Effector memory CD8-positive, alpha-beta T cell (primary cell): ENCODE measurements at regions not wholly inside any gene's neighbourhood (a gene's known extent, or its start where the extent isn't known, plus 50 kb on each side); places are given as distances from the start of the nearest gene placed in this dataset.

ENCODE experiments used
- ATAC-seq: fragments of 150-1000 bp; cut with Tn5 transposase; replicated peaks from 2 replicates; pipeline ENCODE4 v1.10.0; 2021; ENCODE audit warnings: mild to moderate bottlenecking, moderate library complexity
- DNase-seq, 3 experiments: peaks; one replicate each; pipeline ENCODE4 v3.0.0; 2021
- H3K27ac Mint-ChIP-seq, 2 donors: one replicate each; pipeline ENCODE4 v1.8.0; 2022; ENCODE audit warnings: mild to moderate bottlenecking in 2 of 2, mixed read lengths in 2 of 2, moderate library complexity in 2 of 2
- H3K27me3 Mint-ChIP-seq, 2 donors: one replicate each; pipeline ENCODE4 v1.8.0; 2022; ENCODE audit warnings: mixed read lengths in 2 of 2
- H3K36me3 Mint-ChIP-seq: one replicate; pipeline ENCODE4 v1.8.0; 2022; ENCODE audit warnings: mild to moderate bottlenecking, moderate library complexity, mixed read lengths; ENCODE audit not compliant: insufficient read depth
- H3K4me1 Mint-ChIP-seq, 2 donors: one replicate each; pipeline ENCODE4 v1.8.0; 2022; ENCODE audit warnings: low read depth in 2 of 2, mixed read lengths in 2 of 2
- H3K4me3 Mint-ChIP-seq, 2 donors: one replicate each; pipeline ENCODE4 v1.8.0; 2022; ENCODE audit warnings: mild to moderate bottlenecking in 2 of 2, mixed read lengths in 2 of 2, moderate library complexity in 2 of 2
- H3K9me3 Mint-ChIP-seq, 2 donors: one replicate each; pipeline ENCODE4 v1.8.0; 2022; ENCODE audit warnings: mixed read lengths in 2 of 2

GRCh38 chr10:20981419-20981953, 84.4 kb upstream of the NEBL start:
- no peaks in the 10 kb centered on the region for H3K27me3 Mint-ChIP-seq
- no peak overlapping the region for H3K4me3 Mint-ChIP-seq
- H3K9me3 Mint-ChIP-seq = no peaks in the 10 kb centered on the region
- H3K27ac Mint-ChIP-seq = no peak overlapping the region
- ATAC-seq (no peak), DNase-seq (no peak)
- H3K36me3 Mint-ChIP-seq = no peaks in the 10 kb centered on the region
- no peaks in the 10 kb centered on the region for H3K4me1 Mint-ChIP-seq

- H3K36me3 Mint-ChIP-seq = no peaks in the 10 kb centered on the region
- DNase-seq (no peak), ATAC-seq (no peak)
- no peak overlapping the region for H3K4me3 Mint-ChIP-seq
- H3K27me3 Mint-ChIP-seq = no peaks in the 10 kb centered on the region
- no peaks in the 10 kb centered on the region for H3K4me1 Mint-ChIP-seq
- H3K27ac Mint-ChIP-seq = no peak overlapping the region
- H3K9me3 Mint-ChIP-seq = no peaks in the 10 kb centered on the region
Observed at GRCh38 chr10:20978617-20979016, 81.5 kb upstream of the NEBL start.

GRCh38 chr10:20977300-20977699, 80.2 kb upstream of the NEBL start:
- Mint-ChIP-seq H3K4me1 (no peaks in the 10 kb centered on the region), H3K27ac (no peak overlapping the region), H3K4me3 (no peak overlapping the region), H3K27me3 (no peaks in the 10 kb centered on the region), H3K9me3 (no peaks in the 10 kb centered on the region), H3K36me3 (no peaks in the 10 kb centered on the region)
- ATAC-seq (no peak), DNase-seq (no peak)

- no peaks in the 10 kb centered on the region for H3K36me3 Mint-ChIP-seq
- no peaks in the 10 kb centered on the region for H3K4me1 Mint-ChIP-seq
- no peak overlapping the region for H3K27ac Mint-ChIP-seq
- H3K9me3 Mint-ChIP-seq = no peaks in the 10 kb centered on the region
- no peaks in the 10 kb centered on the region for H3K27me3 Mint-ChIP-seq
- DNase-seq (no peak), ATAC-seq (no peak)
- no peak overlapping the region for H3K4me3 Mint-ChIP-seq
Observed at GRCh38 chr10:20976891-20977290, 79.8 kb upstream of the NEBL start.

- Mint-ChIP-seq H3K27me3 (no peaks in the 10 kb centered on the region), H3K4me1 (no peaks in the 10 kb centered on the region), H3K27ac (no peak overlapping the region), H3K4me3 (no peak overlapping the region), H3K36me3 (no peaks in the 10 kb centered on the region), H3K9me3 (no peaks in the 10 kb centered on the region)
- DNase-seq (no peak), ATAC-seq (no peak)
Observed at GRCh38 chr10:20976390-20976789, 79.3 kb upstream of the NEBL start.

- DNase-seq = no peak
- no peaks in the 10 kb centered on the region for H3K27me3 Mint-ChIP-seq
- no peaks in the 10 kb centered on the region for H3K4me1 Mint-ChIP-seq
- H3K27ac Mint-ChIP-seq = no peak overlapping the region
- no peak overlapping the region for H3K4me3 Mint-ChIP-seq
- no peak for ATAC-seq
- no peaks in the 10 kb centered on the region for H3K9me3 Mint-ChIP-seq
- no peaks in the 10 kb centered on the region for H3K36me3 Mint-ChIP-seq
Observed at GRCh38 chr10:20975236-20975635, 78.1 kb upstream of the NEBL start.

- no peak overlapping the region for H3K27ac Mint-ChIP-seq
- H3K27me3 Mint-ChIP-seq = no peaks in the 10 kb centered on the region
- H3K4me1 Mint-ChIP-seq = no peaks in the 10 kb centered on the region
- no peak for DNase-seq
- H3K4me3 Mint-ChIP-seq = no peak overlapping the region
- H3K9me3 Mint-ChIP-seq = no peaks in the 10 kb centered on the region
- no peaks in the 10 kb centered on the region for H3K36me3 Mint-ChIP-seq
- no peak for ATAC-seq
Observed at GRCh38 chr10:20972925-20973324, 75.8 kb upstream of the NEBL start.

GRCh38 chr10:20971901-20972300, 74.8 kb upstream of the NEBL start:
- no peaks in the 10 kb centered on the region for H3K9me3 Mint-ChIP-seq
- DNase-seq (no peak), ATAC-seq (no peak)
- no peak overlapping the region for H3K4me3 Mint-ChIP-seq
- no peaks in the 10 kb centered on the region for H3K4me1 Mint-ChIP-seq
- no peak overlapping the region for H3K27ac Mint-ChIP-seq
- no peaks in the 10 kb centered on the region for H3K36me3 Mint-ChIP-seq
- H3K27me3 Mint-ChIP-seq = no peaks in the 10 kb centered on the region

- Mint-ChIP-seq H3K27me3 (no peaks in the 10 kb centered on the region), H3K36me3 (no peaks in the 10 kb centered on the region), H3K4me1 (no peaks in the 10 kb centered on the region), H3K27ac (no peak overlapping the region), H3K9me3 (no peaks in the 10 kb centered on the region), H3K4me3 (no peak overlapping the region)
- ATAC-seq = no peak
- no peak for DNase-seq
Observed at GRCh38 chr10:20970708-20971107, 73.6 kb upstream of the NEBL start.

GRCh38 chr10:20970044-20970443, 72.9 kb upstream of the NEBL start:
- Mint-ChIP-seq H3K27ac (no peak overlapping the region), H3K27me3 (no peaks in the 10 kb centered on the region), H3K9me3 (no peaks in the 10 kb centered on the region), H3K4me1 (no peaks in the 10 kb centered on the region), H3K36me3 (no peaks in the 10 kb centered on the region), H3K4me3 (no peak overlapping the region)
- no peak for ATAC-seq
- DNase-seq = no peak

- DNase-seq (no peak), ATAC-seq (no peak)
- H3K27ac Mint-ChIP-seq = no peak overlapping the region
- no peaks in the 10 kb centered on the region for H3K27me3 Mint-ChIP-seq
- no peak overlapping the region for H3K4me3 Mint-ChIP-seq
- no peaks in the 10 kb centered on the region for H3K4me1 Mint-ChIP-seq
- H3K36me3 Mint-ChIP-seq = no peaks in the 10 kb centered on the region
- no peaks in the 10 kb centered on the region for H3K9me3 Mint-ChIP-seq
Observed at GRCh38 chr10:20966426-20966825, 69.3 kb upstream of the NEBL start.

GRCh38 chr10:20963721-20964595, 66.8 kb upstream of the NEBL start:
- DNase-seq = no peak
- H3K27me3 Mint-ChIP-seq = no peaks in the 10 kb centered on the region
- no peaks in the 10 kb centered on the region for H3K4me1 Mint-ChIP-seq
- H3K27ac Mint-ChIP-seq = no peak overlapping the region
- no peak overlapping the region for H3K4me3 Mint-ChIP-seq
- H3K36me3 Mint-ChIP-seq = no peaks in the 10 kb centered on the region
- no peaks in the 10 kb centered on the region for H3K9me3 Mint-ChIP-seq
- ATAC-seq = no peak

GRCh38 chr10:20963056-20963455, 65.9 kb upstream of the NEBL start:
- Mint-ChIP-seq H3K27me3 (no peaks in the 10 kb centered on the region), H3K9me3 (no peaks in the 10 kb centered on the region), H3K4me1 (no peaks in the 10 kb centered on the region), H3K27ac (no peak overlapping the region), H3K4me3 (no peak overlapping the region), H3K36me3 (no peaks in the 10 kb centered on the region)
- DNase-seq = no peak
- ATAC-seq = no peak

GRCh38 chr10:20962165-20962564, 65.1 kb upstream of the NEBL start:
- H3K4me1 Mint-ChIP-seq = no peaks in the 10 kb centered on the region
- H3K27ac Mint-ChIP-seq = no peak overlapping the region
- ATAC-seq = no peak
- H3K9me3 Mint-ChIP-seq = no peaks in the 10 kb centered on the region
- H3K36me3 Mint-ChIP-seq = no peaks in the 10 kb centered on the region
- no peak for DNase-seq
- H3K4me3 Mint-ChIP-seq = no peak overlapping the region
- H3K27me3 Mint-ChIP-seq = no peaks in the 10 kb centered on the region
